Prostate gland (tissue), 2 donors: ENCODE measurements at regions not wholly inside any gene's neighbourhood (a gene's known extent, or its start where the extent isn't known, plus 50 kb on each side); places are given as distances from the start of the nearest gene placed in this dataset.

Source experiments
- POLR2A ChIP-seq: fragments of 450-650 bp; IDR thresholded peaks from one replicate; pipeline ENCODE4 v1.6.1; 2016; ENCODE audit warnings: antibody characterized with exemption, mild to moderate bottlenecking
- TF ChIP-seq, protein P1 (sequence below), 4 experiments: fragments of 200-600 bp in 2 of 4; fragments of 450-650 bp in 2 of 4; sonication (generic) in 2 of 4; IDR thresholded peaks; 1 replicate in 3 of 4; 2 replicates in 1 of 4; pipeline ENCODE4 v1.5.1; 2016 to 2019; ENCODE audit warnings: antibody characterized with exemption in 4 of 4, mild to moderate bottlenecking in 2 of 4, moderate library complexity in 2 of 4

DNA sequence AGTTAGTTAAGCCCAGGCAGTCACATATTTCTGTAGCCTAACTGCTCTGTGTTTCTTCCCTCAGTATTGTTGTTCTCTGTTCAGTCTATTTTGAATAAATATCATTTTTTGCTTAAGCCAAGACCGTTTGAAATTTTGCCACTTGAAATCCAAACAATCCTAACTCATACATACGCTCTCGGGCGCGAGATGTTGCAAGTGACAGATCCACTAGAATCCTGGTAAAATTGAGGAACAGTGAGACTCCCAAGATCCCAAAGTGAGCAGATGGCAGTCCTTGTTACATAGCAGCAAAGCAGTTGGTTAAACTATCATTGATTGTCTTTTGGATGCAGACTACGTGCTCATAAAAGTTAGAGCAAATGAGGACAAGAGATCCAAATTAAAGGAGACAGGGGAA is 625.4 kb downstream of the TBL1XR1 start:
- TF ChIP-seq, protein P1, sequence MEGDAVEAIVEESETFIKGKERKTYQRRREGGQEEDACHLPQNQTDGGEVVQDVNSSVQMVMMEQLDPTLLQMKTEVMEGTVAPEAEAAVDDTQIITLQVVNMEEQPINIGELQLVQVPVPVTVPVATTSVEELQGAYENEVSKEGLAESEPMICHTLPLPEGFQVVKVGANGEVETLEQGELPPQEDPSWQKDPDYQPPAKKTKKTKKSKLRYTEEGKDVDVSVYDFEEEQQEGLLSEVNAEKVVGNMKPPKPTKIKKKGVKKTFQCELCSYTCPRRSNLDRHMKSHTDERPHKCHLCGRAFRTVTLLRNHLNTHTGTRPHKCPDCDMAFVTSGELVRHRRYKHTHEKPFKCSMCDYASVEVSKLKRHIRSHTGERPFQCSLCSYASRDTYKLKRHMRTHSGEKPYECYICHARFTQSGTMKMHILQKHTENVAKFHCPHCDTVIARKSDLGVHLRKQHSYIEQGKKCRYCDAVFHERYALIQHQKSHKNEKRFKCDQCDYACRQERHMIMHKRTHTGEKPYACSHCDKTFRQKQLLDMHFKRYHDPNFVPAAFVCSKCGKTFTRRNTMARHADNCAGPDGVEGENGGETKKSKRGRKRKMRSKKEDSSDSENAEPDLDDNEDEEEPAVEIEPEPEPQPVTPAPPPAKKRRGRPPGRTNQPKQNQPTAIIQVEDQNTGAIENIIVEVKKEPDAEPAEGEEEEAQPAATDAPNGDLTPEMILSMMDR (IDR thresholded peaks at IDR 0.05): no peak
- TF ChIP-seq POLR2A: no peak
